ENCODE measurements at regions not wholly inside any gene's neighbourhood (a gene's known extent, or its start where the extent isn't known, plus 50 kb on each side); places are given as distances from the start of the nearest gene placed in this dataset.

DNA sequence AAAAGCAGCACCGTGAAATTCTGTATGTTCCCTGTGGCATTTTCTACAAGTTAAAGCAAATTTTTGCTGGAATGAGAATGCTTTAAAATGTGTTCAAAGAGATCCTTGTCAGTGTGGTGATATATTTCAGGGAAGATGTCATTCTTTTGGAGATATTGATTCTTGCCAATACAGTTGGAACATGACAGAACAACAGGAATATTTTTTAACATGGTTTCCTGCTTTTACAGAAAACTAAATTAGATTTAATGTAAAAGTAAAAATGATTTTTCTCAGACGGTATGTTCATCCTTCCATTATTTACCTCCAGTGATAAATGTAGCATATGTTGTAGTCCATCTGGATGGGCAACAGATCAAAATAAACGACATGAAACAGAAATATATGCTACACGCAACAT is 474.8 kb downstream of the TMA16 start:
- no peak for DNase-seq

DNA sequence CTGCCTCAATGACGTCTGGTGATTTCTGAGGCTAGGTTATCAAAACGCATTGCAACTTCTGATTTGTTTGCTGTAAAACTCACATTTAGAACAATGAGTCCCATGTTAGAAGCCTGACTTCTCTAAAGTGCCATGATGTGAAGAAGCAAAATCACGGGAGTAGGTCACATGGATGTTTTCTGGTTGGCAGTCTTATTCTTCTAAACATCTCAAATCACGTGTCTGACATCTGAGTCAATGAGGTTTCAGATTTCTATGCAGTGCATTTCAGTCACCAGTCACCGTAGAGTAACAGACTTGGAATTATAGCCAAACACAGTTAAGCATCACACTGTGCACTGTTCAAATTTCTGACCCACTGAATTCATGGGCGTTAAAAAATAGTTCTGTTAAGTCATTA is 482.1 kb downstream of the TMA16 start:
- DNase-seq: no peak

DNA sequence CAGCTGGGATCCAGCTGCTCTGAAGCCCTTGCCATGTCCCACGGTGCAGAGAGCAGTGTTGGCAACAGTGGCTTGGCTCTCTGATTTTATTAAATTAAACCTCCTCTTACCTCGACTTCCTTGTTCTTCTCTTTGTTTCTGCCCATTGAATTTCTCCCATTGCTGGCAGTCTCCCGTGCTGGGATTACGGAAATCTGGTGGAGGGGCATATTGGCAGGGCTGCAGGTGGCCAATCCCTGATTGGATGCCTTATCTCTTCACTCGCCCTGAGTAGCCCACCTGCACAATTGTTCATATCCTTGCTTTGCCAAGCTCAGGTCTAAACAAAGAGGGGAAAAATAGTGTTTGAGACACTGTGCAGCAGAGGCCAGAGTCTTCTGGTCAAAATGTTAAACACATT is 493.9 kb downstream of the TMA16 start:
- DNase-seq: no peak

GRCh38 chr4:163988865-163989264 is 494.4 kb downstream of the TMA16 start:
- no peak for DNase-seq

GRCh38 chr4:163991298-163991865 is 496.9 kb downstream of the TMA16 start:
- no peak for DNase-seq

- DNase-seq: no peak
Observed at GRCh38 chr4:164009435-164009834, 514.9 kb downstream of the TMA16 start.

GRCh38 chr4:164011791-164012190 is 517.3 kb downstream of the TMA16 start:
- DNase-seq: no peak

DNA sequence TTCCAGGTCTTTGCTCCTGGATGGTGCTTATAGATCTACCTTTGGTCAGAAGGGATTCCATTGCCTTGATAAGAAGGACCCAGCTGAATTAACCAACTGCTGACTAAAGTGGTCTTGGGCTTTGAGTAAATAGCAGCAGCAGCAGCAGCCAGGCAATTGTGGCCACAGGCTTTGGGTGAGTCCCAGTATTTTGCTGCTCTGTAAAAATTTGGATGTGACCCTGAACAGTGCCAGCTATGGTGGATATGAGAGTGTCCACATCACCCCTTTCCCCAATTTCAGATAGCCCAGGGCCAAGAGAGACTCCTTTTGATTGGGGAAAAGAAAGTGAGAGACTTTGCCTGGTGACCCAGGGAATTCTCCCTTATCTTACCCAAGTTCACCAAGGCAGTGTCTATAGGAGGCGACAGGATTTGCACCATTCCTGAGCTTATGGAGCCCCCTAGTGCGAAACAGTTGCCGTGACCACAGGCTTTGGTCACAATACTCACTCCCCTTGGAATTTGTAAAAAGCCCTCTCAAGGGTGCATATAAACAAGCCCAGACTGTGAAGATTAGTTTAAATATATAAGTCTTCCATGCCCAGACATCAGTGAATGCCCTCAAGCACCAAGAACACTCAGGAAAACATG is 518.0 kb downstream of the TMA16 start:
- no peak for DNase-seq

DNA sequence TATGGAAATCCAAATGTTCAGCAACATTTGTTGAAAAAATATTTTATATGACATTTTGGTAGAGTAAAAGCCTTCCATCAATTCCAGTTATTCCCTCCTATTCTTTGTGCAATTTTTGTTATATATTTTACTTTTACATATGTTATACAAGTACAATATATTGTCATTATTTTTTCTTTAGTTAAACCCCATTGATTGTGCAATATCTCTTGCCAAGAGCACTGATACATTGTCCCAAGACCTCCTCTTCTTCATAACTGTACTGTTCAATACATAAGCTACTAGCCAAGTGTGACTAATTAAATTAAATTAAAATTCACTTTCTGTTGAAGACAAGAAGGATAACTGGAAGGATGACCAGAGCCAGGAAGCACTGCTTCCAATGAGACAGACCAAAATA is 527.5 kb downstream of the TMA16 start:
- no peak for DNase-seq

DNA sequence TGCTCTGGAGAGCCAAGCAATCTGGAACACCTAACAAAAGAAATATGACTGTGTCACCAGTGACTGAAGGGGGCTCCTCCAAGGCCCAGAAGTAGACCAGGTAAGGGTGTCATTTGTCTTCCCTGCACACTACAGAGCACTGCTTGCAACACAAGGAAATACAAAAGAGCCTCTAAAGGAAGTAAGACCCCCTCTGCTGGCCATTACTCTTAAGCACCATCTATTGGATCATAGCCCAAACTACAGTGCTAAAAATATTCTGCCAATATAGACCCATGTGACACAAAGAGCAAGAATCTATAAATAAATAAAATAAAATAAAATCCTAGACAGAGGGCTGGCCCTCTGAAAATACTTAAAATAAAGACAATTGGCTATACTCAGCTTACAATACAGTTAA is 528.7 kb downstream of the TMA16 start:
- DNase-seq: no peak

- no peak for DNase-seq
Observed at GRCh38 chr4:164027805-164028204, 533.3 kb downstream of the TMA16 start.

GRCh38 chr4:164039482-164039881 is 545.0 kb downstream of the TMA16 start:
- no peak for DNase-seq

- DNase-seq: no peak
Observed at GRCh38 chr4:164056426-164057142, 562.1 kb downstream of the TMA16 start.

DNA sequence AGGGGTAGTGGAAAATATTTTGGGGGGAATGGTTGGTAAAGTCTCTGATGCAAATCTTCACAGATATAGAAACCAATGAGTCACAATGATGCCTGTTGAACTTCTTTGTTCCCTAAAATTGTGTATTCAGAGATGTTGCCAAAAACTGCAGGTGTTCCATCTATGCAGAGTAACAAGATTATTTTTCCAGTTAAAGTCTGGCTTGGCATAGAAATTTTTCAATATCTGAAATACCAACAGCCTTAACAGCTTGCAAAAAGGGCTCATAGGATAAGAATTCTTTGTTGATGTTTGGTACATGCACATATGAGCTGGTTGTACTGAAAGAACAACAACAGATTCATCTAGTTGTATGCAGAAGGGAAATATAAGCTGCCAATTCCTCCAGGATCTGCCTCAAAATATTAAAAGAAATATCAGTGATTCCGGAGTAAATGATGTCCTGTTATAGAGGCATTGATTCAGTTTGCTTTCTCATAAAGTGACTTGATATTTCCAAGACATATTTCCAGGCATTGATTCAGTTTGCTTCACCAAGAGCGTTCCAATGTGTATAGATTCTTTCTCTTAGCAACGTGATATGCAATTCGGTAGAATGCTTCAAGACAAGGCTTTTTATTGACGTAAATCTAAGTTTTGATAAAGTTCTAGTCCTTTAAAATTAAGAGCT is 564.4 kb downstream of the TMA16 start:
- DNase-seq: no peak

DNA sequence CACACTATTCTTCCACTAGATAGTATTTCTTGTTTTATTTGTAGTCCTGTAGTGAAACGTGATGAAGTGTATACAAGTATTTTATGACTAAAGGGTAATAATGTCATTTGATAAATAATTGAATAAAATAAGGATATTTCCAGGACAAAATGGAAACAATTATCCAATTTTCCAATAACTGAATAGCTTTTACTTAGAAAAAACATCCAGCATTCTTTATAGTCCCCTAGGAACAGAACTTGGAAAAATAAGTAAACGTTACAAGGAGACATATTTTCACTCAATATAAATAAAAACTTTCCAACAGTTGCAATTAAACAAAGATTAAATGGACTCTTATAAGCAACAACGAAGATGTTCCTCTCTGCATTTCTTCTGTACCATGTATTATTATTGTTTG is 566.0 kb downstream of the TMA16 start:
- no peak for DNase-seq

- no peak for DNase-seq
Observed at GRCh38 chr4:164068392-164068791, 573.9 kb downstream of the TMA16 start.

DNA sequence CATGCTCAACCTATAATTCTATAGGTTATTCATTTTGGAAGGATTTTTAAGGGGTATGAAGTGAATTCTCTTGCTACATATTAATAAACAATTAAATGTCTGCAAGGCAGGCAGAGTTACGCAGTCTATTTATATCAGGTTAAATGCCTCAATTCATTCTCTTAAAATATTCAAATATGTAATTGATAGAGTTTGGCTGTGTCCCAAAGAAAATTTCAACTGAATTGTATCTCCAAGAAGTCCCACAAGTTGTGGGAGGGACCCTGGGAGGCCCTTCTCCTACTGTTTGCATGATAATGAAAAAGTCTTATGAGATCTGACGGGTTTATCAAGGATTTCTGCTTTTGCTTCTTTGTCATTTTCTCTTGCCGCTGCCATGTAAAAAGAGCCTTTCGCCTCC is 576.1 kb downstream of the TMA16 start:
- no peak for DNase-seq

DNA sequence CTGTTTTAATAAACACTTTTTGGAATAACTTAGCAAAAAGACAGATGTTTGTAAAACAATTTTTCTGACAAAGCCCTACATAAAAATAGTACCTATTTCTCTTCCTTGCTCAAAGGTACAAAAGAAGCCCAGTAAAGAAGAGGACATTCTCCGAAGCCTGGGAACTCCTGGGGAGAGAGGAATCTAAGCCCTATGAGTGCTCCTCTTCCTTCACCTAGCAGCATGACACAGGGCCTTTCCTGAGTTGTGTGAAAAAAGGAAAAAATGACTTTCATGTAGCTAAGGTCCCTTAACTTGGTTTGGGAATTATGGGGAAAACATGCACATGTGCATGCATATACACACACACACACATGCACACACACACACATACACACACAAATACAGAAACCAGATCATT is 586.9 kb downstream of the TMA16 start:
- DNase-seq: no peak

DNA sequence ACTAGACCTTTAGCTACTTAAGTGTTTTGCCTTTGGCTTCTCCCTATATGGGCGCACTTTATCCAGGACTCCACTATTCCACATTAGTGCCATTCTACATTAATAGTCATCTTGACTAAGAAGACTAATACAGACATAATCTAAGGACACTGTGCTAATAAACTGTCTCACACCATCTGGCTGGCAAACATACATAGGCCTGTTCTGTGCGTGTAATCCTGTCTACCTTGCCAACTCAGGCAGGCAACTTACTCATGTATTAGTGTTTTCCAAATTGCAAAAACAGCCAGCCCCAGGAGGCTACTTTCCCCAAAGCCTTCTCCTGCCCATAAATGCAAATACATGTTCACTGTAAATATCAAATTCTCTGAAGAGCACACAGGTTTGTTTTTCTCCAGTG is 587.3 kb downstream of the TMA16 start:
- no peak for DNase-seq

- DNase-seq: no peak
Observed at GRCh38 chr4:164087733-164088132, 593.2 kb downstream of the TMA16 start.

DNA sequence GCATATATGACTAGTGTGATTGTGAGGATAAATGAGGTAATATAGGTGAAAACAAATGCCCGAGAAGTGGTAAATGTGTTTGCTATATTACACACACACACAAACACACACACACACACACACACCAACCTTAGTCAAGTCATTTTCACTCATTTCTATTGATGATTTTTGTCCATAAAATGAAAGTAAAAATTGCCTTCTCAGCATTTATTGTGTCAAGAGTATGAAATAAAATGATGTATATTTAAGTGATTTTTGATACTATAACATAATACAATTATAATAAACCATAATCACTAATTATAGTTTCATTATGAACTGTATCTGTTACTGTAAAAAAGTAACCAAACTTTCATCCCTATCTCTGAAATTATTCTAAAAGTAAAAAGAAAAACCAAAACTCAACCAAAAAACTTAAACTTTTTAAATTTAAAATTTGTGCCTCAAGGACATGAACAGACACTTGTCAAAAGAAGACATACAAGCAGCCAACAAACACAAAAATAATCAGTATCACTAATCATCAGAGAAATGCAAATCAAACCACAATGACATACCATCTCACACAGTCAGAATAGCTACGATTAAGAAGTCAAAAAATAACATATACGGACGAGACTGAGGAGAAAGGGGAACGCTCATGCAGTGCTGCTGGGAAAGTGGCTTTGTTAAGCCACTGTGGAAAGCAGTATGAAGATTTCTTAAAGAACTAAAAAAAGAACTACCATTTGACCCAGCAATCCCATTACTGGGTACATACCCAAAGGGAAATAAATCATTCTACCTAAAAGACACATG is 601.0 kb downstream of the TMA16 start:
- DNase-seq: no peak

DNA sequence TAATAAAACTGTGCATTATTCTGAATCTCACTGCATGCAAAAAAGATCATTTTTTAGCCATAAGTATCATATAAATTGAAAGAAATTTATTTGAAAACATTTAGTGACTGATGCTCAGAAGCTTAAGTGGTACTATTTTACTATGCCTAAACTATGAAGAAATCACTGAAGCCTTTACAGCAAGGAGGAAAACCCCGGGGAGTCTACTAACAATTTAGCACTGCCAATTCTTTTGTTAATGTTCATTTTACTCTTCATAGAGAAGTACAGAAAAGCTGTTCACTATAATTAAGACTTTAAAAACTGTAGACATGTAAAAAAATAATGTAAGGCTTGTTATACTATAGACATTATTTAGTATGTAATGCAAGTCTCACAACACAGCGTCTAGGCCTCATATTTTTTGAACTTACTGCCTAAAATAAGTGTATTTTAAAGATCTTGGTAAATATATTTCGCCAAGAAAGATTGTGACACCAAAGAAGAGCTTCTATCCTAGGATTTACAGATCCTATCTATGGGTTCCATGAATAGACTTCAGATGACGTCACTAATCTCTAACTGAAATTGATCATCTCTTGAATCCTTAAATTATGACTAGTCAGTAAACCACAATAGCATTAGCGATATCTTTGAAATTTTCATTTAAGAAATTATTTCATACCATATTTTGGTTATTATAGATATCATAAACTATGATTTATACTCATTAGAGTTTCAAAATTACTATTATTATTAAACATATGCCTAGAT is 602.5 kb downstream of the TMA16 start:
- DNase-seq: no peak

Measured in HCEC 1CT (cell line).